Neural cell (in vitro differentiated cells): ENCODE measurements at regions not wholly inside any gene's neighbourhood (a gene's known extent, or its start where the extent isn't known, plus 50 kb on each side); places are given as distances from the start of the nearest gene placed in this dataset.

Experiments used
- H2AFZ ChIP-seq: fragments of 200-600, 300-800 bp; sonication (generic), shearing (Covaris generic); 2 replicates; pipeline ENCODE4 v1.6.0; 2014; ENCODE audit warnings: low read depth, mild to moderate bottlenecking, antibody characterized with exemption, low read length, moderate library complexity
- H3F3A ChIP-seq: fragments of 200-600 bp; shearing (Covaris generic); 2 replicates; pipeline ENCODE4 v1.6.1; 2016; ENCODE audit warnings: mild to moderate bottlenecking, moderate library complexity, mixed read lengths, antibody characterized with exemption, low read length; ENCODE audit not compliant: insufficient read depth, poor library complexity, severe bottlenecking
- H3K27ac ChIP-seq: fragments of 200-600, 300-800 bp; sonication (generic), shearing (Covaris generic); 2 replicates; pipeline ENCODE4 v1.5.1; 2014; ENCODE audit warnings: mild to moderate bottlenecking, low read length, moderate library complexity
- H3K27me3 ChIP-seq: fragments of 300-800, 200-600 bp; sonication (generic), shearing (Covaris generic); 2 replicates; pipeline ENCODE4 v1.6.0; 2014; ENCODE audit warnings: mild to moderate bottlenecking, low read depth, low read length, moderate library complexity; ENCODE audit not compliant: insufficient read depth
- H3K36me3 ChIP-seq: fragments of 300-800, 200-600 bp; sonication (generic), shearing (Covaris generic); 2 replicates; pipeline ENCODE4 v1.5.1; 2014; ENCODE audit warnings: mild to moderate bottlenecking, antibody characterized with exemption, low read length, moderate library complexity; ENCODE audit not compliant: insufficient read depth
- H3K4me2 ChIP-seq: fragments of 300-800, 200-600 bp; sonication (generic), shearing (Covaris generic); 2 replicates; pipeline ENCODE4 v1.6.0; 2014; ENCODE audit warnings: mild to moderate bottlenecking, low read length
- H3K4me3 ChIP-seq: fragments of 300-800, 200-600 bp; sonication (generic), shearing (Covaris generic); 2 replicates; pipeline ENCODE4 v1.5.1; 2014; ENCODE audit warnings: mild to moderate bottlenecking, low read length, moderate library complexity
- H3K79me2 ChIP-seq: fragments of 200-600 bp; shearing (Covaris generic); replicated peaks from 2 replicates; pipeline ENCODE4 v1.6.0; 2014; ENCODE audit warnings: mild to moderate bottlenecking, low read length, moderate library complexity; ENCODE audit not compliant: insufficient read depth
- H3K9ac ChIP-seq: fragments of 300-800, 200-600 bp; sonication (generic), shearing (Covaris generic); 2 replicates; pipeline ENCODE4 v1.6.1; 2016; ENCODE audit warnings: mild to moderate bottlenecking, low read length, mixed read lengths
- H3K9me2 ChIP-seq: fragments of 200-600 bp; shearing (Covaris generic); 2 replicates; pipeline ENCODE4 v1.6.1; 2016; ENCODE audit warnings: mild to moderate bottlenecking, low read length, mixed read lengths; ENCODE audit not compliant: insufficient read depth
- H3K9me3 ChIP-seq: fragments of 200-600, 300-800 bp; sonication (generic), shearing (Covaris generic); 2 replicates; pipeline ENCODE4 v1.6.1; 2016; ENCODE audit warnings: mild to moderate bottlenecking, mixed run types, low read length, moderate library complexity, mixed read lengths
- H4K20me1 ChIP-seq: fragments of 200-600 bp; shearing (Covaris generic); 2 replicates; pipeline ENCODE4 v1.6.1; 2016; ENCODE audit warnings: mild to moderate bottlenecking, mixed run types; ENCODE audit not compliant: insufficient read depth
- CTCF ChIP-seq: fragments of 450-650 bp; IDR thresholded peaks from 2 replicates; pipeline ENCODE4 v1.5.1; 2014; ENCODE audit warnings: antibody characterized with exemption, mild to moderate bottlenecking, moderate library complexity; ENCODE audit not compliant: poor library complexity, severe bottlenecking
- EP300 ChIP-seq: fragments of 450-650 bp; conservative IDR thresholded peaks from 2 replicates; pipeline ENCODE4 v1.6.1; 2014; ENCODE audit warnings: antibody characterized with exemption, mild to moderate bottlenecking, moderate library complexity; ENCODE audit not compliant: poor library complexity, severe bottlenecking
- EZH2 ChIP-seq: fragments of 200-600, 300-800 bp; shearing (Covaris generic), sonication (generic); IDR thresholded peaks from 2 replicates; pipeline ENCODE4 v1.6.1; 2014; ENCODE audit warnings: antibody characterized with exemption, low read length, borderline replicate concordance, mild to moderate bottlenecking; ENCODE audit not compliant: insufficient read depth, poor library complexity, severe bottlenecking
- MXI1 ChIP-seq: fragments of 450-650 bp; conservative IDR thresholded peaks from 2 replicates; pipeline ENCODE4 v1.6.1; 2014; ENCODE audit warnings: antibody characterized with exemption, mild to moderate bottlenecking; ENCODE audit not compliant: poor library complexity, severe bottlenecking
- POLR2AphosphoS5 ChIP-seq: IDR thresholded peaks from 2 replicates; pipeline ENCODE4 v1.6.1; 2012
- RAD21 ChIP-seq: fragments of 450-650 bp; conservative IDR thresholded peaks from 2 replicates; pipeline ENCODE4 v1.6.1; 2014; ENCODE audit warnings: antibody characterized with exemption, mild to moderate bottlenecking, moderate library complexity
- REST ChIP-seq: IDR thresholded peaks from 2 replicates; pipeline ENCODE4 v1.6.1; 2012; ENCODE audit warnings: borderline replicate concordance
- SMC3 ChIP-seq: fragments of 450-650 bp; conservative IDR thresholded peaks from 2 replicates; pipeline ENCODE4 v1.6.1; 2014; ENCODE audit warnings: antibody characterized with exemption, mild to moderate bottlenecking, moderate library complexity; ENCODE audit not compliant: poor library complexity
- TAF1 ChIP-seq: IDR thresholded peaks from 2 replicates; pipeline ENCODE4 v1.6.1; 2012; ENCODE audit warnings: low read depth

GRCh38 chr20:39853050-39853449 lies 836.0 kb downstream of the MAFB start:
- TF ChIP-seq CTCF (no peak), REST (no peak)
- no peaks in the 10 kb centered on the region for H4K20me1 ChIP-seq
- H3K4me2 ChIP-seq = no peak overlapping the region
- H3K79me2 ChIP-seq = no peaks in the 10 kb centered on the region
- no peak overlapping the region for H3K9ac ChIP-seq
- no peaks in the 10 kb centered on the region for H3K9me2 ChIP-seq
- H3K4me3 ChIP-seq = no peak overlapping the region
- H3K27me3 ChIP-seq = no peaks in the 10 kb centered on the region
- H3K36me3 ChIP-seq = no peaks in the 10 kb centered on the region
- H2AFZ ChIP-seq = no peak overlapping the region
- H3K9me3 ChIP-seq = no peaks in the 10 kb centered on the region
- no peak overlapping the region for H3K27ac ChIP-seq
- H3F3A ChIP-seq = no peaks in the 10 kb centered on the region

GRCh38 chr20:39851459-39851858 lies 837.6 kb downstream of the MAFB start:
- Histone ChIP-seq H3K9me2 (no peaks in the 10 kb centered on the region), H3K79me2 (no peaks in the 10 kb centered on the region), H3K9ac (no peak overlapping the region), H3K27ac (no peak overlapping the region), H3K36me3 (no peaks in the 10 kb centered on the region), H3F3A (no peaks in the 10 kb centered on the region), H3K4me2 (no peak overlapping the region), H2AFZ (no peak overlapping the region), H3K4me3 (no peak overlapping the region), H4K20me1 (no peaks in the 10 kb centered on the region), H3K9me3 (no peaks in the 10 kb centered on the region), H3K27me3 (no peaks in the 10 kb centered on the region)
- no peak for TF ChIP-seq POLR2AphosphoS5
- no peak for TF ChIP-seq MXI1

GRCh38 chr20:39850821-39851330 lies 838.2 kb downstream of the MAFB start:
- Histone ChIP-seq H3K36me3 (no peaks in the 10 kb centered on the region), H2AFZ (no peak overlapping the region), H3K9ac (no peak overlapping the region), H3K27me3 (no peaks in the 10 kb centered on the region), H3K9me3 (no peaks in the 10 kb centered on the region), H4K20me1 (no peaks in the 10 kb centered on the region), H3K27ac (no peak overlapping the region), H3K4me3 (no peak overlapping the region), H3K79me2 (no peaks in the 10 kb centered on the region), H3F3A (no peaks in the 10 kb centered on the region), H3K4me2 (no peak overlapping the region), H3K9me2 (no peaks in the 10 kb centered on the region)
- TF ChIP-seq EP300 (no peak), RAD21 (no peak), MXI1 (no peak), TAF1 (no peak), EZH2 (no peak), SMC3 (no peak), POLR2AphosphoS5 (no peak), REST (no peak), CTCF (no peak)
